ENCODE measurements at regions not wholly inside any gene's neighbourhood (a gene's known extent, or its start where the extent isn't known, plus 50 kb on each side); places are given as distances from the start of the nearest gene placed in this dataset.

GRCh38 chr4:19134685-19135084 lies 1113.1 kb upstream of the LCORL start:
- no peak for DNase-seq

- no peak for DNase-seq
Measured at GRCh38 chr4:19133315-19133714, 1111.8 kb upstream of the LCORL start.

GRCh38 chr4:19130866-19131265 lies 1109.3 kb upstream of the LCORL start:
- no peak for DNase-seq

- no peak for DNase-seq
Measured at GRCh38 chr4:19128176-19128575, 1106.6 kb upstream of the LCORL start.

- DNase-seq = no peak
Measured at GRCh38 chr4:19126903-19127302, 1105.3 kb upstream of the LCORL start.

GRCh38 chr4:19123681-19124080 lies 1102.1 kb upstream of the LCORL start:
- no peak for DNase-seq

- DNase-seq = no peak
Measured at GRCh38 chr4:19119904-19120560, 1098.5 kb upstream of the LCORL start.

- DNase-seq = no peak
Measured at GRCh38 chr4:19117022-19117421, 1095.5 kb upstream of the LCORL start.

- DNase-seq = no peak
Measured at GRCh38 chr4:19104176-19104575, 1082.6 kb upstream of the LCORL start.

GRCh38 chr4:19095491-19096046 lies 1074.0 kb upstream of the LCORL start:
- DNase-seq = no peak

- DNase-seq = no peak
Measured at GRCh38 chr4:19093951-19094350, 1072.4 kb upstream of the LCORL start.

- DNase-seq = no peak
Measured at GRCh38 chr4:19092797-19093196, 1071.2 kb upstream of the LCORL start.

- DNase-seq = no peak
Measured at GRCh38 chr4:19074036-19074435, 1052.5 kb upstream of the LCORL start.

GRCh38 chr4:19063662-19064061 lies 1042.1 kb upstream of the LCORL start:
- DNase-seq = no peak

GRCh38 chr4:19054916-19055315 lies 1033.4 kb upstream of the LCORL start:
- no peak for DNase-seq

- DNase-seq = no peak
Measured at GRCh38 chr4:19051831-19052230, 1030.3 kb upstream of the LCORL start.

- DNase-seq = no peak
Measured at GRCh38 chr4:19047279-19047880, 1025.8 kb upstream of the LCORL start.

- no peak for DNase-seq
Measured at GRCh38 chr4:19039816-19040215, 1018.3 kb upstream of the LCORL start.

GRCh38 chr4:19038231-19038630 lies 1016.7 kb upstream of the LCORL start:
- DNase-seq = no peak

GRCh38 chr4:19033816-19034733 lies 1012.5 kb upstream of the LCORL start:
- DNase-seq = no peak

GRCh38 chr4:19030536-19030935 lies 1009.0 kb upstream of the LCORL start:
- no peak for DNase-seq

GRCh38 chr4:19030048-19030447 lies 1008.5 kb upstream of the LCORL start:
- DNase-seq = no peak

GRCh38 chr4:19026281-19026680 lies 1004.7 kb upstream of the LCORL start:
- DNase-seq = peak; percentile 0
